GM23338 (cell line): ENCODE measurements at regions not wholly inside any gene's neighbourhood (a gene's known extent, or its start where the extent isn't known, plus 50 kb on each side); places are given as distances from the start of the nearest gene placed in this dataset.

ENCODE experiments used
- ATAC-seq: fragments of 200-7000 bp; cut with Tn5 transposase; 3 replicates; pipeline ENCODE4 v1.9.1; 2020
- DNase-seq: peaks from one replicate; pipeline ENCODE4 v3.0.0-alpha.2; 2015; ENCODE audit warnings: low spot score
- H2AFZ ChIP-seq: fragments of 200-600 bp; sonication (generic); 2 replicates; pipeline ENCODE4 v1.8.0; 2016; ENCODE audit warnings: antibody characterized with exemption, mild to moderate bottlenecking, moderate library complexity
- H3F3A ChIP-seq: fragments of 200-600 bp; sonication (generic); replicated peaks from 2 replicates; pipeline ENCODE4 v1.8.0; 2017; ENCODE audit warnings: antibody characterized with exemption, mixed run types, low read depth
- H3K27ac ChIP-seq: fragments of 200-600 bp; sonication (generic); 2 replicates; pipeline ENCODE4 v1.6.1; 2016; ENCODE audit warnings: low read depth
- H3K27me3 ChIP-seq: fragments of 200-600 bp; sonication (generic); 2 replicates; pipeline ENCODE4 v1.8.0; 2016; ENCODE audit warnings: mild to moderate bottlenecking, mixed run types, moderate library complexity; ENCODE audit not compliant: insufficient read depth
- H3K36me3 ChIP-seq: fragments of 200-600 bp; sonication (generic); 2 replicates; pipeline ENCODE4 v1.8.0; 2016; ENCODE audit warnings: mild to moderate bottlenecking; ENCODE audit not compliant: insufficient read depth
- H3K4me1 ChIP-seq: fragments of 200-600 bp; sonication (generic); 2 replicates; pipeline ENCODE4 v1.8.0; 2016; ENCODE audit warnings: mild to moderate bottlenecking, moderate library complexity; ENCODE audit not compliant: insufficient read depth
- H3K4me2 ChIP-seq: fragments of 200-600 bp; sonication (generic); 2 replicates; pipeline ENCODE4 v1.7.1; 2017; ENCODE audit warnings: mixed run types
- H3K4me3 ChIP-seq: fragments of 200-600 bp; sonication (generic); 2 replicates; pipeline ENCODE4 v1.6.1; 2016; ENCODE audit warnings: mixed run types
- H3K79me2 ChIP-seq: fragments of 200-600 bp; sonication (generic); replicated peaks from 2 replicates; pipeline ENCODE4 v1.8.0; 2017; ENCODE audit warnings: mild to moderate bottlenecking; ENCODE audit not compliant: insufficient read depth
- H3K9me2 ChIP-seq: fragments of 200-600 bp; sonication (generic); 2 replicates; pipeline ENCODE4 v1.8.0; 2017; ENCODE audit not compliant: insufficient read depth
- H4K20me1 ChIP-seq: fragments of 200-600 bp; sonication (generic); replicated peaks from 2 replicates; pipeline ENCODE4 v1.8.0; 2017; ENCODE audit warnings: mild to moderate bottlenecking; ENCODE audit not compliant: insufficient read depth
- H3K27ac Mint-ChIP-seq: 2 replicates; pipeline ENCODE4 v1.8.0; 2020; ENCODE audit warnings: inconsistent platforms, mild to moderate bottlenecking, moderate library complexity, mixed read lengths
- H3K27me3 Mint-ChIP-seq: 3 replicates; pipeline ENCODE4 v1.8.0; 2022; ENCODE audit warnings: low read depth, mild to moderate bottlenecking, moderate library complexity, mixed read lengths, inconsistent platforms; ENCODE audit not compliant: insufficient read depth, poor library complexity
- H3K36me3 Mint-ChIP-seq: 3 replicates; pipeline ENCODE4 v1.8.0; 2021; ENCODE audit warnings: low read depth, mild to moderate bottlenecking, inconsistent platforms, moderate library complexity, mixed read lengths
- H3K4me1 Mint-ChIP-seq: 3 replicates; pipeline ENCODE4 v1.8.0; 2020; ENCODE audit warnings: mild to moderate bottlenecking, inconsistent platforms, mixed read lengths
- H3K4me3 Mint-ChIP-seq: 3 replicates; pipeline ENCODE4 v1.8.0; 2021; ENCODE audit warnings: moderate library complexity, mild to moderate bottlenecking, inconsistent platforms, mixed read lengths
- H3K9me3 Mint-ChIP-seq: 3 replicates; pipeline ENCODE4 v1.8.0; 2020; ENCODE audit warnings: moderate library complexity, mild to moderate bottlenecking, inconsistent platforms, mixed read lengths
- CREB1 ChIP-seq: fragments of 250-450 bp; sonication (Bioruptor Pico); IDR thresholded peaks from 2 replicates; pipeline ENCODE4 v1.5.0; 2020; ENCODE audit warnings: low read depth, mild to moderate bottlenecking, moderate library complexity
- ETS1 ChIP-seq: IDR thresholded peaks from 2 replicates; pipeline ENCODE4 v1.6.1; 2016; ENCODE audit warnings: antibody characterized with exemption
- EZH2 ChIP-seq: fragments of 200-600 bp; sonication (generic); IDR thresholded peaks from one replicate; pipeline ENCODE4 v1.8.0; 2017; ENCODE audit warnings: antibody characterized with exemption, mild to moderate bottlenecking, low read depth; ENCODE audit not compliant: unreplicated experiment
- EZH2phosphoT487 ChIP-seq: fragments of 200-600 bp; sonication (generic); IDR thresholded peaks from one replicate; pipeline ENCODE4 v1.8.1; 2018; ENCODE audit warnings: antibody characterized with exemption; ENCODE audit not compliant: unreplicated experiment
- NANOG ChIP-seq: IDR thresholded peaks from 2 replicates; pipeline ENCODE4 v1.6.1; 2016; ENCODE audit warnings: antibody characterized with exemption, borderline replicate concordance
- POLR2AphosphoS5 ChIP-seq: IDR thresholded peaks from 2 replicates; pipeline ENCODE4 v1.6.1; 2016; ENCODE audit warnings: antibody characterized with exemption, low read depth
- STAT1 ChIP-seq: IDR thresholded peaks from one replicate; pipeline ENCODE4 v1.6.1; 2016; ENCODE audit warnings: antibody characterized with exemption; ENCODE audit not compliant: unreplicated experiment
- ZNF114 ChIP-seq: fragments of 250-450 bp; sonication (Bioruptor Pico); IDR thresholded peaks from 2 replicates; pipeline ENCODE4 v1.5.0; 2020; ENCODE audit warnings: mild to moderate bottlenecking, moderate library complexity
- ZNF331 ChIP-seq: fragments of 250-450 bp; sonication (Bioruptor Pico); IDR thresholded peaks from 2 replicates; pipeline ENCODE4 v1.5.0; 2020; ENCODE audit warnings: low read depth, mild to moderate bottlenecking, moderate library complexity
- ZNF462 ChIP-seq: fragments of 250-450 bp; sonication (Bioruptor Pico); IDR thresholded peaks from 2 replicates; pipeline ENCODE4 v1.5.0; 2020; ENCODE audit warnings: mild to moderate bottlenecking, moderate library complexity

GRCh38 chr9:119841016-119841415, 471.8 kb upstream of the BRINP1 start (continued):
- TF ChIP-seq ZNF462 (CRISPR knock-in tag) (no peak), ZNF331 (CRISPR knock-in tag) (no peak)

GRCh38 chr9:119839888-119840287, 470.7 kb upstream of the BRINP1 start:
- H3K4me3 Mint-ChIP-seq: no peak overlapping the region
- Histone ChIP-seq H3K4me1 (no peaks in the 10 kb centered on the region), H3F3A (no peaks in the 10 kb centered on the region), H4K20me1 (no peaks in the 10 kb centered on the region), H3K4me2 (no peak overlapping the region), H3K4me3 (no peak overlapping the region), H3K9me2 (no peaks in the 10 kb centered on the region; the same call in 1 of the 2 replicates), H3K36me3 (no peaks in the 10 kb centered on the region), H2AFZ (peak overlapping the region; percentile 90), H3K27ac (no peak overlapping the region), H3K79me2 (no peaks in the 10 kb centered on the region), H3K27me3 (no peaks in the 10 kb centered on the region)
- peaks cover 19% of the 10 kb centered on the region; the same call in 2 of the 3 replicates for H3K4me1 Mint-ChIP-seq
- no peaks in the 10 kb centered on the region for H3K9me3 Mint-ChIP-seq
- ATAC-seq (no peak; the same call in 2 of the 3 replicates), DNase-seq (peak; percentile 6)
- no peak overlapping the region for H3K27ac Mint-ChIP-seq
- no peaks in the 10 kb centered on the region for H3K36me3 Mint-ChIP-seq
- peaks cover 1% of the 10 kb centered on the region for H3K27me3 Mint-ChIP-seq
- TF ChIP-seq ZNF462 (CRISPR knock-in tag): no peak
- no peak for TF ChIP-seq EZH2
- TF ChIP-seq ETS1: no peak
- no peak for TF ChIP-seq NANOG
- no peak for TF ChIP-seq CREB1
- no peak for TF ChIP-seq POLR2AphosphoS5
- TF ChIP-seq EZH2phosphoT487: no peak
- no peak for TF ChIP-seq ZNF331 (CRISPR knock-in tag)
- no peak for TF ChIP-seq ZNF114 (CRISPR knock-in tag)
- no peak for TF ChIP-seq STAT1
